Stimulated activated CD4-positive, alpha-beta T cell treated with anti-CD3 and anti-CD28 coated beads, TNF-alpha, amount 100 ng/mL, for 1 hour (primary cell): ENCODE measurements at regions not wholly inside any gene's neighbourhood (a gene's known extent, or its start where the extent isn't known, plus 50 kb on each side); places are given as distances from the start of the nearest gene placed in this dataset.

Source experiments
- DNase-seq, 3 donors: peaks; one replicate each; pipeline ENCODE4 v3.0.0-alpha.2; 2020; ENCODE audit warnings: low read depth in 3 of 3, low spot score in 1 of 3

DNA sequence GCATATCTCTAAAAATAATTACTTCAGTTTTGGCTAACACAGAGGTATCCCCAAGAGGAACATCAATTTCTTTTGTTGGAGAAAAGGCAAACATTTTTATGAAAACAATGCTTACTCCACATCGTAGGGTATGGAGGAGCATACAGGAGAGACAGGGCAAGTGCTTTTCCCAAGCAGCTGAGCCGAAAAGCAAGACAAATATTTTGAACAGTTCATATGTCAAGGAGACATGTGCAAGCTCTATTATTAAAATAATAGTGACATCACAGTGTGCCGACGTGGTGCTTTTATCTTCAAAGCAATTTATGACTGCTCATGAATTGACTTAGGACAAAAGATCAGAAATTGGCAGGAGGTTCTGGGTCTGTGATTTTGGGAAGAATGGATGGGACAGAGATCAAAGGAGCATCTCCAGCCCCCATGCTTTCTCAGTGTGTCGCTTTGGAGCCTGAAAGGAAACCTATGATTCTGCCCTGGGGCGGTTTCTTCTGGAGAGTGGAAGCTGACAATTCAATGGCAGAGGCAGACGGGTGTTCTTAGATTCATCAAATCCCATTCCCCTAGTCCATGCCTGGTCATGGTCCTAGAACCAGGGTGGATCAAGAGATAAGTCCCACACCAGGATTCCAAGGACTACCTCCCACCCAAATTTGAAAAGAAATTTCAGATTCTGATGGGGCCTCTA lies 97.1 kb downstream of the JCAD start:
- DNase-seq = no peak

DNA sequence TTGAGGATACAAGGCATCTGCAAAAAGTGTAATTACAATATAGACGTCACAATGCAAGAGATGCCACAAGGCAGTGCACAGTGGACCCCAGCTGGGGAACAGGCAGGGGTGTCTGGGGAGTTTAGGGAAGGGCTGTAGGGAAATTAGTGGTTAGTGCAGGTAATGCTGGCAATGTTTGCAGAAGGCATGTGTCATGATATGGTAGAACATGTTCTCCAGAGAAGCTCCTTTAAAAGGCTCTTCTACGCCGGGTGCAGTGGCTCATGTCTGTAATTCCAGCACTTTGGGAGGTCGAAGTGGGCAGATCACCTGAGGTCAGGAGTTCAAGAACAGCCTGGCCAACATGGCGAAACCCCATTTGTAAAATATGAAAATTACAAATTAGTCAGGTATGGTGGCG lies 98.0 kb downstream of the JCAD start:
- no peak for DNase-seq

DNA sequence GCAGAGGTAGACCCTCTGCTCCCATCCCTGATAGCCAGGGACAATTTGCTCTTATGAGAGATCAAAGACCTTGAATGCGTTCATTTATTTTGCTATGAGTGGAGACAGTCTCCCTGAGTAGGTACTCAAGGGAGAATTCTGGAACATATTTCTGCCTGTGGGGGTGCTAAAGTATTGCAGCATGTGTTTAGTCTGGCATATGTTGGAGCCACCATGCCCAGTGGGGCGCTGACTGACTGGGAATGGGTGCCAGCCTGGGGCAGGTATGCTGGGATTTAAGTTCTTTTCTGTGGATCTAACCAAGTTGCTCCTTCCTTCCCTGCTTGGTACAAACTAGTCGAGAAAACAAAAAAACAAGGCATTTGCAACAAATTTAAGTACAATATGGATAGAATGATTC lies 99.1 kb downstream of the JCAD start:
- DNase-seq = no peak

DNA sequence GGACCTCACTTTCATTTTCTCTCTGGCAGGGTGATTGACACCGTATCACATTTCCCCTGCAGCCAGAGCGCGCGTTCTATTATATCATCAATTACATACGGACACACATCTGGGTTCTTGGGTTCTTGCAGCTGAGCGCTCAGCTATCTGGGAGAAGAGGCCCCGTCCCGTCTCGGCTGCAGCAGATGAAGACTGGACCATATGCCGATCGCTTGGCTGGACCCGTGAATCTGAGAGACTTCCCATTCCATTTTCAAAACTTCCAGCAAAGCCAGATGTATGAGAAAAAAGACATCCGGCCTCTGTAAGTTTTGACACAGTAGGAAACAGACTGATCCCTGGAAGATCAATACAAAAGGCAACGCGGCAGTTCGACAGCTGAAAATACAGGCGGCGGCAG lies 99.8 kb downstream of the JCAD start:
- DNase-seq = no peak

DNA sequence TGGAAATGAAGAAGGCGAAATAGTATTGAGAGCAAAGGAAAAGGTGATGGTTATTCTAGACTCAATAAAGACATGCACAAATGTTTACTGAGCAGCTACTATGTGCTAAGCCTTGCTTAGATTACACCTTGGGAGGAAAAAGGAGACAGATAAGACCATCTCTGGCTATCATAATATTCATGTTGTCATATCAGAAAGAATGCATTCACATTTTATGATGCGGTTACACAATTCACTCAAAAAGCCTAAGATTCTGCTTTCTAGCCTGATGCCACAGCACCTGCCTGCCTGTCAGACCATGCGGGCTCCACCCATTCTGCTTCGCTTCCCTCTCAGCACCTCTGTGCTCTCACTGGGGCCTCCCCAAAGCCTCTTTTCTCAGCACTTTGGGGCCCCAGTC lies 100.9 kb downstream of the JCAD start:
- DNase-seq = no peak

DNA sequence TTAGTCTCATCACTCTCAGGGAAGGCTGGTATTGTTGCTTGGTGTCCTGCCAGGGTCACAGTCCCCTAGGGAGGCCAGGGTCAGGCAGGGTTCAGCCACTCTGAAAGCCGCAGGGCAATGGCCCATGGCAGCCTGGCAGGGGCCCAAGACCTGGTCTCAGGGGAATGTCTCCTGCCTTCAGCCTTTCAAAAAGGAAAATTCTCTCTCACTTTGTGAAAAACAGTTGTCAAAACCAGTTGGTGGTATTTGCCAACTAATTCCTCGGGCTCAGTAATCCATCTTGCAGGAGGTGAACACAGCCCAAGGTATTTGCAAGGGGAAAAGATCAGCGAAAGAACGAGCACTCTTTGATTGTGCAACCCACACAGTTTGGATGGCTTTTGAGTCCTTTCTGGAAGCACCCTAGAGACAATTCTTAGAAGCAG lies 101.5 kb downstream of the JCAD start:
- no peak for DNase-seq

DNA sequence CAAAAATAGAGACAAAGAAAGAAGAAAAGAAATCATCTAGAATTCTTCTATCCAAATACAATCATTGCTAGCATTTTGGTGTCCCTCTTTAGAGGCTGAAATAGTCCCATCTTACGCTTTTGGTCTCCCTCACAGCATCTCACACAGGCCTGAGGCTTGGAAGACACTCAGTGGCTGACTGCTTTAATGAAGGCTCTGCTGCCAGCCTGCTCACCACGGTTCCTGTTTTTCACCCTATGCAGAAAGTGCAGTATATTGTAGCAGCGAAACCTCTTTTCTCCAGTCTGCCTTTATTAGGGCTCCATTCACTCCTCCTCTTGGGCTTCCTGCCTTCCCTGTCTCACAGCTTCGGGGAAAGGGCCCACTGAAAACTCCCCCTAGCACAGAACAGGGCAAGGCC lies 102.2 kb downstream of the JCAD start:
- no peak for DNase-seq

DNA sequence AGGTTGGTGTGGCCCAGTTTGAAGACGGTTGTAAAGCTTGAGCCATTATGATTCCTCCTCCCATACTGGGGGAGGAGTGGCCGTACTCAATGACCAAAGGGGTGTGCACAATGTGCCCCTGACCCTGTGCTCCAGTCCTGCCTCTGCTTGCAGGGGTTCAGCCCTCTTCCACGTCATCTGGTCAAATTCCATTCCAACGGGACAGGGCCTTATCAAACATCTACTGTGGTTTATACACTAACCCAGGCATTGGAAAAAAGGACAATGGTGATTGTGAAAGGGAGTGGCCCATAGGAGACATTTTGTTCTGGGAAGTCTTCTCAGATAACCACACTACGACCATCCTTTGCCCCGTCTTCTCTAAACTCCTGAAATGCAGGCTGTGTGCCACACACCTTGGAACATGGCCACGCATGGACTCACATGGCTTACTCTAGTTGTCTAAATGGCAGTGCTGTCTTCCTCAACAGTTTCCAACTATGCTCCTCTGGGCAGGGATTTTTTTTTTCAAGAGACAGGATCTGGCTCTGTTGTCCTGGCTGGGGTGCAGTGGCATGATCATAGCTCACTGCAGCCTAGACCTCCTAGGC lies 103.0 kb downstream of the JCAD start:
- no peak for DNase-seq

DNA sequence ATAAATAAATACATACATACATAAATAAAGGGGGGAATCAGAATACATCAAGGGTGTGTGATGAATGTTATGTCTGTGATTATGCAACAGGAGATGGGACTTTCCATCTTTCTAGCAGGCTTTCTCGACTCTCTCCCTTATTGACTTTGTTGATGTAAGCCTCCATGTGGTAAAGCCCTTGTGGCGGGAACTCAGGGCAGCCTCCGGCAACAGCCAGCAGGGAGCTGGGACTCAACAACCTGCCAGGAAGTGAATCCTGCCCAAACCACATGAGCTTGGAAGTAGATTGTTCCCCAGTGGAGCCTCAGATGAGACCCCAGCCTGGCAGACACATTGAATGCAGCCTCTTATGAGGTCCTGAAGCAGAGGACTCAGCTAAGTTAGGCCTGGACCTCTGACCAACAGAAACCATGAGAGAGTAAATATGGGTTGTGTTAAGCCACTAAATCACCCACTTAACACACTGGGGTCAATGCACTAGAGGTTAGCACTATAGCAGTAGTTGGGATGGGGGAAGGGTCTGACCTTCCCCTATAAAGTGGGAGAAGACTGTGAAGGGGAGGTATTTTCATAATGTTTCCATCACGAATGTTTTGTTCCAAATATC lies 104.0 kb downstream of the JCAD start:
- DNase-seq = no peak

DNA sequence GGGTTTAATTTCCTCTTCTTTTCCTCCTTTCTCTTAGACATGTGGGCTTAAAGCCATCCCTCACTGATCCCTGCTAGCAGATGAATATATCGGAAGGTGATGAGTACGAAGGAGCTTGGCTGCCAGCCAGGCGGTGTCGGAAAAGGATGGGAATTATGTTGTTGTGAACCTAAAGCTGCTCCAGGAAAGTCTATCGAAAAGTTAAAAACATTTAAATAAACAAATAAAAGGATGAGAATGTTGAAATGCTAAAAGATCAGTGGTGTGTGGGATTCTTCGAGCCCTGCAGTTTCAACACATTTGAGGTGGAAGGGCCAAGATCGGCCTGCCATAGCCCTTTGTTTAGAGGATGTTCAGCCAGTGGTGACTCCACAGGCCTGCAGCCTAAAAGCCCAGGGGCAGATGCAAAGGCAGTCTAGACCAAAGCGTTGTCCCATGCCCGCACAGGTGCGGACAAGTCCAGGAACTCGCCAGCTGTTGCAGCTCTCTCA lies 107.9 kb downstream of the JCAD start:
- DNase-seq = no peak

DNA sequence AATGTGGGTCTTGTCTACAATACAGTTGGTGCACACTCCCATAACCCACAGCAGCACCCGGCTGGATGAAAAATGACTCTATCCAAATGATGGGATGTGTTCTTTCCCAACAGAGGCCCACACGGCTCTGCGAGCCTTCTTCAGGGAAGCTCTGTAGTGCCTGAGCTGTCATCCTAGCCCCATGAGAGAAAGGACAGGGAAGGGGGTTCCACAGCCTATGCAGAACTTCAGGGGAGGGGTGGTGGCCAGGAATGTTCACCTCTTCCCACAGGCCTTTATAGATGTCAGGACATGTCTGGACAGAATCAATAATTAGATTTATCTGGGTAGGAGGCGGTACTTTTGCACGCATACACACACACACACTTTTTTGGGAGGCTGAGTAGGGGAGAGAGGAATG lies 109.0 kb downstream of the JCAD start:
- DNase-seq = no peak

DNA sequence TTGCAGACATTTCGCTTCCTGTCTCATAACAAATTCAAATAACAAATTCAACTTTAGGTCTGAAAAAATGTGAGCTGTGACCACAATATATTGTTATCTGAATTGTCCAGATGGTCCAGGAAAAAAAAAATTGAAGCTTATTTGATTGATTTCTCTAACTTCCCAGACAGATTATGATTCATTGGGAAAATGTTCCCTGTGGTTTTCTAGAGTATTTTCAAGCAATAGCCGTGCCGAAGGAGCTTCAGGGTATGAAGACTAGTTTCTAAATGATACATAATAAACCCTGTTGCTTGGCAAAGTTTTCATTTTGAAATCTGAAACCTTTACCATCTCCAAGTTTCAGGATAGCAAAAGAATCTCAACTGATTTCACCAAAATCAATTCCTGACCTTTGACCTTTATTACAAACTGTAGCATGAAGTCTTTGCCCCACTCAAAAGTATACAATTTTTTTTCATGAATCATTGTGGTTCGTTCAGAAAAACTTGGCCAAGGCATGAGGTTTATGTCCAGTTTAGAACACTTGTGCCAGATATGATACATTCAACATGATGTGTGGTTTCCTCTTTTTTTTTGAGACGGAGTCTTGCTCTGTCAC lies 109.9 kb downstream of the JCAD start:
- DNase-seq = no peak

DNA sequence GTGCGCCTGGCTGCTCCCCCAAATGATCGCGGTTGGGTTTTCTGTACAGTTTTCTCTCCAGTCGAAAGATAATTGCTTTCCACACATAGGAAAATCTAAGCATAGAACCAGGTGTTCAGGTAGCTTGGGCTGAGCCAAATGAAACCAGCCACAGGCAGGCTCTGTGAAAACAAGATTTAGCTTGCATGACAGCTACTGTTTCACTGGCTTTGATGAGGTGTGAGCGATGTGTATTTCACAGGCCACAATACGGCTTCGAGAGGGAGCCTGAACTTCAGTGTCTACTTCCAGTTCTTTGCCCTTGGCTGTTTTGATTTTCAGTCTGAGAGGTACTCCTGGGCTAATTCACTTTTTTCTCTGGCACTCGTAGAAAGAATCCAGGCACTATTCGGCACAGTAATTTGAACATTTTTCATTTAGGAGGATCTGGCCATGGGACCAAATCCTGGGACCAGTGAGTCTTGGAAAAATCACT lies 110.5 kb downstream of the JCAD start:
- DNase-seq = no peak

DNA sequence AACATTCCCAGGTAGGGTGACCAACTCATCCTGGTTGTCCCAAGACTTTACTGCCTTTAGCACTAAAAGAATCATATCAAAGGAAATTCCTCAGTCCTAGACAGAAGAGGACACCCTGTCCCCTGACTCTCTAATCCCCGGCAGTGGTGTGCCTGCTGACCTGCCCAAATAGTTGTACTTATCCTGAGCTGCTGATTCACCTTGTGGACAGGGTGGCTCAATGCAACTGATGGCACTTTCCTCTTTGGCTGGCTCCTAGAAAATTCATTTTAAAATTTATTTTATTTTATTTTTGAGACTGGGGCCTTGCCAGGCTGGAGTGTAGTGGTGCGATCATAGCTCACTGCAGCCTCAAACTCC lies 111.7 kb downstream of the JCAD start:
- no peak for DNase-seq

DNA sequence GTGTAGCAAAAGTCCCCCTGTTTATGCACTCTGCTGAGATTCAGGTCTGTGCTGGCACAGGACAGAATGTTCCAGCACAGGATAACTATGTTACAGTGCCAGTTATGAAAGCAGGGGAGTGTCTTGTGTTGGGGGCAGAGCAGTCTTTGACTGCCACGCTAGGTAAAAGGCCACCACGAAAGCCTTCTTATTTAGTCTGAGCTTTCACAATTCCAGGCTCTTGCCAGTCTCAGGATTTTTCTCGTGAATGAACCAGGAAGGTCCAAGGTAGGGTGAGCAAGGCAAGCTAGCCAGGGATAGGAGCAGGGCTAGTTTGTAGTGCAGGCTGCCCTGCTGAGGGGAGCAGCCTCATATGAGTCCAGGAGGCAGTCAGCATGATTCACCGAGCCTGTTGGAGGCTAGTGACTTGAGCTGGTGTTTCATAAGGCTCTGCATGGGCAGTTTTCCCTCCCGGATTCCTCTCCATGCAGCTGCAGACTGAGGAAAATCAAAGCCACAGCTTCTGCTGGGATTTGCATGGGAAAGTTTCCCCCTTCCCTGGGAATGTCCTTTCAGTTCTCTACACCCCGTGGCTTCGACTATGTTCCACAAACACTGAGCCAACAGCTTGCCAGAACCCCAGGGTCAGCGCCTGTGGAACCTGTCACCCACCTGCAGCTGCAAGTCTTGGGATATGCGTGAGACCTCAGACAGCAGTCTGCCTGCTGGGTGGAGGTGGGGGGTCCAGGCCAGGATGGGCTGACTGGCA lies 112.3 kb downstream of the JCAD start:
- DNase-seq = no peak

DNA sequence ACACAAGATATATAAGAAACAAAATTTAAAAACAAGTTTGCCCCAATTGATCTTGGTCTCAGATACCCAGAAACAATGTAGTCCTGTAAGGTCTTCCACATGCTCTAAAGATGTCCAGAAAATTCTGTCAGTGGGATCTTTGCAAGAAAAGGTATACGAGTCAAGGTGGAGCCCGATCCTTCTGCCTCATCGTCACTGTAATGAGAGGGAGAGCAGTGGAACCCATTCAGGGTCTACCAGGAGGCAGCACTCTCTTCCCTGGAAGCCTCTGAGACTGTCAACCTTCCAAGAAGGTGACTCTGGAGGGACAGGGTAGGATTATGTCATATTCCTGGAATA lies 112.8 kb downstream of the JCAD start:
- no peak for DNase-seq

DNA sequence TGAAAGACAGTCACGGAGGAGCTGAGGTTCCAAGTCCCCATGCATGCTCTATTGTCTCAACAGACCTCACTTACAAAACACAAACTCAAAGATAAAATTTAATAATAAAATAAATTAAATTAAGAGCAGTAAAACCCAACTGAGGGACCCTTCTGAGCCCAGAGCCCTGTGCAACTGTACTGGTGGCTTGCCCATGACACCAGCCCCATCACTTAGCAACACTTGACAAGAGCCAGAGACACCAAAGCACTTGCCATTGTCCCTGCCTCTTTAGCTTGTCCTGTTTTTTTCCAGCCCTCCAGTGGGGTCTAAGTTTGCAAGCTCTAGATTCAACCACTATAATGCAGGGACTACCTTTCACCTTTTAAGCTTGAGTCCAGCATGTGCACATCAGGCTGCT lies 117.9 kb downstream of the JCAD start:
- DNase-seq = no peak

DNA sequence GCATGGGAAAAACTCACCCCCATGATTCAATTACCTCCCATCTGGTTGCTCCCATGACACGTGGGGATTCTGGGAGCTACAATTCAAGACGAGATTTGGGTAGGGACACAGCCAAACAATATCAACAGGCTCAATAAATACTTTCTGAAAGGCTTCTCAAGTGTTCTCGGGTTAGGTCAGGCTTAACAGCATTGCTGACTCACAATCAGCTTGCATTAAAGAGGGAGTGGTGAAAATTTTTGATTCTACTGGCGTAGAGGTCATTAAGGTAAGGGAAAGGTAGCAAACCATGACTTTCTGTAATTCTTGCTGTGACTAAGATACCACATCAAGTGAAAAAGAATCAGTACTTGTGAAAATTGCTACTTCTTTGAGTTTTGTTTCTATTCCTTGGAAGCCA lies 126.4 kb downstream of the JCAD start:
- DNase-seq = no peak

DNA sequence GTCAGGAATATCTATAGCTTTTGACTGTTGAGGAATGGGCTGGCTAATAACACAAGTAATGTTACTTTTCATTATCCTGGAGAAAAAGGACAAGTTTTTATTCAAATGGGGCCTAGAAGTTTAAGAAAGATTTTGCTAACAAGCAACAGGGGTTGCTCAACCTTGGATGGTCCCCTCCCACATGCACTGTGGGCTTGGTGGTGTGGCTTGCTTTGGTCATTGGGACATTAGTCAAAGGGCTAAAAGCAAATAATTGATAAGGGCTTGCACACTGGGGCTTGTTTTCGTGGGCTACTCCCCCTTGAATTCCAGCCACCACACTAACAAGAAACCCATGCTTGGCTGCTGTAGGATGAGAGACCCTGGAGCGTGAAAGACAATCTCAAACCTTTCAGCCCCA lies 127.6 kb downstream of the JCAD start:
- no peak for DNase-seq

DNA sequence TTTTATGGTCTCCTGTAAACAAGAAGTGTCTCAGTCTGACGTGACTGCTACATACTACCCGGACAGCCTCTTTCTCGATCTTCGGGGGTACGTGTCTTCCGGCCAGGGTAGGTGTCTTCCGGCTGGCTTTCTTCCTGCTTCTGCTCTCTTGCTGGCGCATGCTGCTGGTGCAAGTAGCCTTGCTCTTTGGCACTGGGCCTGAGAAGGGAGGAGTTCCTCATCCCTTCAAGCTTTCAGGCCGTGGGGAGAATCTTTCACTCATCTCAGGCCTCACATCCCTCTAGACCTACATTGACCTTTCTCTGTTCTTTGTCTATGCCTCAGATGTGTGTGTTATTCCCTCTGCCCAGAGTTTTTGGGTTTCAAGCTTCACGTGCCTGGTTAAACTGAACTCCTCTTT lies 130.4 kb downstream of the JCAD start:
- no peak for DNase-seq

DNA sequence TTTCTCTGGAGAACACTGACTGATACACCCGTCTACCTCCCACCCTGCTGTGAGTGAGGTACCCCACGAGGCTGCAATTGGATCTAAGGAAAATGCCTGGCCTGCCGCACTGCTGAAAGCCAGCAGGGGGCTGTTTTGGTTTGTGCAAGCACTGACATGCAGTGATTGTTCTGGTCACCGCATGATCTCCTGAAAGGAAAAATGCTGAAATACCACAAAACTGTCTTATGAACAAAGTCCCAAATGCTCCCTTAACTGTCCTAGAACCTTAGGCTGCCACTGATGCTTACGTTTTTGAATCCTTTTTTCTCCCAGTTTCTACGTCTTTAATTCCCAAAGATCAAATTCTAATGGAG lies 132.7 kb downstream of the JCAD start:
- DNase-seq = no peak
